MCF 10A (cell line): ENCODE measurements at regions not wholly inside any gene's neighbourhood (a gene's known extent, or its start where the extent isn't known, plus 50 kb on each side); places are given as distances from the start of the nearest gene placed in this dataset.

Experiments
- BruUV-seq: library from RNA; stranded (reverse); fragments of 400-500 nt; replicated peaks from 2 replicates; lab custom pipeline; 2021; lab: Mats Ljungman, UMichigan
- CTCF ChIA-PET: fragments of 300-600 bp; sonication (Branson Sonifier 250); formaldehyde crosslinking; extraction: SDS; loops from one replicate; lab custom pipeline; 2021; ENCODE audit warnings: antibody characterized with exemption, inconsistent platforms; lab: Yijun Ruan, JAX
- POLR2A ChIA-PET: fragments of 300-600, 350-650 bp; sonication (Branson Sonifier 250); formaldehyde crosslinking; extraction: SDS; loops from one replicate; lab custom pipeline; 2020; ENCODE audit warnings: antibody characterized with exemption, inconsistent platforms; lab: Yijun Ruan, JAX
- DNase-seq: peaks from one replicate; pipeline ENCODE4 v3.0.0-alpha.2; 2018; ENCODE audit not compliant: unreplicated experiment
- H3K27ac Mint-ChIP-seq: one replicate; pipeline ENCODE4 v1.8.0; 2022; ENCODE audit warnings: mild to moderate bottlenecking, low read depth, mixed read lengths; ENCODE audit not compliant: unreplicated experiment
- H3K27me3 Mint-ChIP-seq: one replicate; pipeline ENCODE4 v1.8.0; 2022; ENCODE audit warnings: mixed read lengths; ENCODE audit not compliant: insufficient read depth, unreplicated experiment
- H3K36me3 Mint-ChIP-seq: one replicate; pipeline ENCODE4 v1.8.0; 2022; ENCODE audit warnings: mild to moderate bottlenecking, moderate library complexity, mixed read lengths; ENCODE audit not compliant: insufficient read depth, unreplicated experiment
- H3K4me1 Mint-ChIP-seq: one replicate; pipeline ENCODE4 v1.8.0; 2022; ENCODE audit warnings: mixed read lengths; ENCODE audit not compliant: insufficient read depth, unreplicated experiment
- H3K4me3 Mint-ChIP-seq: one replicate; pipeline ENCODE4 v1.8.0; 2022; ENCODE audit warnings: mild to moderate bottlenecking, moderate library complexity, mixed read lengths; ENCODE audit not compliant: unreplicated experiment
- H3K9me3 Mint-ChIP-seq: one replicate; pipeline ENCODE4 v1.8.0; 2022; ENCODE audit warnings: mixed read lengths; ENCODE audit not compliant: unreplicated experiment
- intact Hi-C: fragments of 100-400 bp; cut with micrococcal nuclease; formaldehyde crosslinking; loops from 2 replicates; pipeline ENCODE4 v1.14.1; 2022
- TF ChIP-seq, protein P1 (sequence below): fragments of 200-600 bp; IDR thresholded peaks from one replicate; pipeline ENCODE4 v1.8.0; 2022; ENCODE audit warnings: antibody characterized with exemption, mild to moderate bottlenecking; ENCODE audit not compliant: unreplicated experiment

DNA sequence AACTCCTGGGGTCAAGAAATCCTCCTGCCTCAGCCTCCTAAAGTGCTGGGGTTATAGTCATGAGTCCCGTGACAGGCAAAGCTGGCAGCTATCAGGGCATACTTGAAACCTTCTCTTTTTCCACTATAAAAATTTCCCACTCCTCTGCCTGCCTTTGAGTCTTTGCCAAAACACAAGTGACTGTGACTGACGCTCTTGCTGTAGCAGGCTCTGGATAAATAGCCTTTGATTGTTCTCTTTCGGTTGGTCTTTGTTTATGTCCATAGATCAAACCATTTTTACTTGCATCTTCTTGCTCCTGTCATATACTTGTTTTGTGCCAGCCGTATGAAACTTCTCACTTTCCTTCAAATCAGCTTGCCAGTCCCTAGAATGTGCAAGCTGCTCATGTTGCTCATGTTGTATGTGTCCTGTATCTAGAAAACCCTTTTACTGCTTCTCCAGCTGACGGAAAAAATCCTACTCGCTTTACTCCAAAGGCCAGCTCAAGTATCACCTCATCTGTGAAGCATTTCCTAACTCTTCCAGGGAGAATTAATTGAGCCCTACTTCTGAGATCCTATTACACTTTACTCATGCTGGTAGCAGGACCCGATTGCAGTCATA lies 73.1 kb downstream of the RESF1 start:
- intact Hi-C loops: no loop called here
- BruUV-seq: no TSS peak
- TF ChIP-seq, protein P1, sequence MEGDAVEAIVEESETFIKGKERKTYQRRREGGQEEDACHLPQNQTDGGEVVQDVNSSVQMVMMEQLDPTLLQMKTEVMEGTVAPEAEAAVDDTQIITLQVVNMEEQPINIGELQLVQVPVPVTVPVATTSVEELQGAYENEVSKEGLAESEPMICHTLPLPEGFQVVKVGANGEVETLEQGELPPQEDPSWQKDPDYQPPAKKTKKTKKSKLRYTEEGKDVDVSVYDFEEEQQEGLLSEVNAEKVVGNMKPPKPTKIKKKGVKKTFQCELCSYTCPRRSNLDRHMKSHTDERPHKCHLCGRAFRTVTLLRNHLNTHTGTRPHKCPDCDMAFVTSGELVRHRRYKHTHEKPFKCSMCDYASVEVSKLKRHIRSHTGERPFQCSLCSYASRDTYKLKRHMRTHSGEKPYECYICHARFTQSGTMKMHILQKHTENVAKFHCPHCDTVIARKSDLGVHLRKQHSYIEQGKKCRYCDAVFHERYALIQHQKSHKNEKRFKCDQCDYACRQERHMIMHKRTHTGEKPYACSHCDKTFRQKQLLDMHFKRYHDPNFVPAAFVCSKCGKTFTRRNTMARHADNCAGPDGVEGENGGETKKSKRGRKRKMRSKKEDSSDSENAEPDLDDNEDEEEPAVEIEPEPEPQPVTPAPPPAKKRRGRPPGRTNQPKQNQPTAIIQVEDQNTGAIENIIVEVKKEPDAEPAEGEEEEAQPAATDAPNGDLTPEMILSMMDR: no peak
- Mint-ChIP-seq H3K36me3 (no peaks in the 10 kb centered on the region), H3K27ac (no peak overlapping the region), H3K9me3 (no peaks in the 10 kb centered on the region), H3K4me3 (no peak overlapping the region), H3K27me3 (peaks cover 16% of the 10 kb centered on the region), H3K4me1 (no peaks in the 10 kb centered on the region)
- POLR2A ChIA-PET: no interaction called here
- CTCF ChIA-PET: interaction anchor here (0.6 kb wide), 1 partner anchor 380 kb away, joined by 3 read pairs; no protein-coding TSS in a partner anchor
- no peak for DNase-seq

- no peaks in the 10 kb centered on the region for H3K36me3 Mint-ChIP-seq
- no peak overlapping the region for H3K27ac Mint-ChIP-seq
- H3K9me3 Mint-ChIP-seq: no peaks in the 10 kb centered on the region
- no peaks in the 10 kb centered on the region for H3K4me1 Mint-ChIP-seq
- CTCF ChIA-PET: interaction anchor here (0.6 kb wide), 2 partner anchors 20 to 352 kb away, joined by 3 read pairs; no protein-coding TSS in a partner anchor
- no peak overlapping the region for H3K4me3 Mint-ChIP-seq
- no TSS peak for BruUV-seq
- POLR2A ChIA-PET: no interaction called here
- H3K27me3 Mint-ChIP-seq: peaks cover 16% of the 10 kb centered on the region
- DNase-seq: no peak
- TF ChIP-seq, protein P1: no peak
- intact Hi-C loops: no loop called here
These were observed 73.2 kb upstream of the BICD1 start for GRCh38 chr12:32033406-32033805.

- Mint-ChIP-seq H3K27me3 (peaks cover 16% of the 10 kb centered on the region), H3K9me3 (no peaks in the 10 kb centered on the region)
- no TSS peak for BruUV-seq
These were observed 72.6 kb upstream of the BICD1 start for GRCh38 chr12:32034045-32034444.

GRCh38 chr12:32036477-32037263 lies 70.0 kb upstream of the BICD1 start:
- no peak overlapping the region for H3K4me3 Mint-ChIP-seq
- peaks cover 4% of the 10 kb centered on the region for H3K27me3 Mint-ChIP-seq
- POLR2A ChIA-PET: interaction anchor here (0.7 to 1.0 kb wide), 2 partner anchors 9 to 338 kb away, joined by 3 to 7 read pairs; no protein-coding TSS in a partner anchor
- H3K36me3 Mint-ChIP-seq: no peaks in the 10 kb centered on the region
- no TSS peak for BruUV-seq
- intact Hi-C loops: no loop called here
- TF ChIP-seq, protein P1: no peak
- CTCF ChIA-PET: interaction anchor here (0.6 kb wide), 1 partner anchor 143 kb away, joined by 3 read pairs; no protein-coding TSS in a partner anchor
- no peaks in the 10 kb centered on the region for H3K9me3 Mint-ChIP-seq
- DNase-seq: no peak
- no peak overlapping the region for H3K27ac Mint-ChIP-seq
- no peaks in the 10 kb centered on the region for H3K4me1 Mint-ChIP-seq

More at GRCh38 chr12:32034045-32034444, 72.6 kb upstream of the BICD1 start:
- intact Hi-C loops: no loop called here
- TF ChIP-seq, protein P1: no peak
- no peak overlapping the region for H3K4me3 Mint-ChIP-seq
- ChIA-PET CTCF (interaction anchor here (0.6 kb wide), 1 partner anchor 352 kb away, joined by 3 read pairs; no protein-coding TSS in a partner anchor), POLR2A (no interaction called here)
- no peaks in the 10 kb centered on the region for H3K36me3 Mint-ChIP-seq
- H3K27ac Mint-ChIP-seq: no peak overlapping the region
- DNase-seq: no peak
- H3K4me1 Mint-ChIP-seq: no peaks in the 10 kb centered on the region
